ENCODE measurements at regions not wholly inside any gene's neighbourhood (a gene's known extent, or its start where the extent isn't known, plus 50 kb on each side); places are given as distances from the start of the nearest gene placed in this dataset.

DNA sequence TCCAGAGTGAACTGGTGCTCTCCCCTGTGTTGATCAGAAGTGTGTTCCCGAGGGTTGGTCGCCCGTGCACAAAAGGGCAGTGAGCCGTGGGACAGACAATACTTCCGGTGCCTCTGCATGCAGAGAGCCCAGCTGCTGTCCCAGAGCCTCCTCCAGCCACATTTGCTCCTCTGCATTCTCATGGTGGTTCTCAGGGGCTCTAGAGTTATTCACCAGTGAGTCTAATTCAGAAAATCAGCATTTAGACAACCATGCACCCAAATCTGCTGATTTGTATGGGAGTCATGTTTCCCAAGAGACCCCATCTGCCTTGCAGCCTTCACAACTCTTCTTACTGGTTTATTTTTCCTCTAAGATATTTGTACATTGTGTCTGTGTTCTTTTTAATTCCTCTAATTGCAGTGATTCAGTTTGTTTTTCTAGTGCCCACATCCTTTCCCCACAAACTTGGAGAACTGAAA is 107.0 kb upstream of the SPRED1 start:
- TF ChIP-seq, protein P1, sequence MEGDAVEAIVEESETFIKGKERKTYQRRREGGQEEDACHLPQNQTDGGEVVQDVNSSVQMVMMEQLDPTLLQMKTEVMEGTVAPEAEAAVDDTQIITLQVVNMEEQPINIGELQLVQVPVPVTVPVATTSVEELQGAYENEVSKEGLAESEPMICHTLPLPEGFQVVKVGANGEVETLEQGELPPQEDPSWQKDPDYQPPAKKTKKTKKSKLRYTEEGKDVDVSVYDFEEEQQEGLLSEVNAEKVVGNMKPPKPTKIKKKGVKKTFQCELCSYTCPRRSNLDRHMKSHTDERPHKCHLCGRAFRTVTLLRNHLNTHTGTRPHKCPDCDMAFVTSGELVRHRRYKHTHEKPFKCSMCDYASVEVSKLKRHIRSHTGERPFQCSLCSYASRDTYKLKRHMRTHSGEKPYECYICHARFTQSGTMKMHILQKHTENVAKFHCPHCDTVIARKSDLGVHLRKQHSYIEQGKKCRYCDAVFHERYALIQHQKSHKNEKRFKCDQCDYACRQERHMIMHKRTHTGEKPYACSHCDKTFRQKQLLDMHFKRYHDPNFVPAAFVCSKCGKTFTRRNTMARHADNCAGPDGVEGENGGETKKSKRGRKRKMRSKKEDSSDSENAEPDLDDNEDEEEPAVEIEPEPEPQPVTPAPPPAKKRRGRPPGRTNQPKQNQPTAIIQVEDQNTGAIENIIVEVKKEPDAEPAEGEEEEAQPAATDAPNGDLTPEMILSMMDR (IDR thresholded peaks at IDR 0.05; ENCODE audit: low read depth, low read length): no peak
- TF ChIP-seq POLR2A (IDR thresholded peaks at IDR 0.05; ENCODE audit: extremely low read depth, insufficient read length) (no peak), MAX (IDR thresholded peaks at IDR 0.05; ENCODE audit: low read depth, low read length) (no peak), MYC (IDR thresholded peaks at IDR 0.05; ENCODE audit: low read depth, low read length) (no peak)

Data from NB4 (cell line).